ENCODE measurements at regions not wholly inside any gene's neighbourhood (a gene's known extent, or its start where the extent isn't known, plus 50 kb on each side); places are given as distances from the start of the nearest gene placed in this dataset.

DNA sequence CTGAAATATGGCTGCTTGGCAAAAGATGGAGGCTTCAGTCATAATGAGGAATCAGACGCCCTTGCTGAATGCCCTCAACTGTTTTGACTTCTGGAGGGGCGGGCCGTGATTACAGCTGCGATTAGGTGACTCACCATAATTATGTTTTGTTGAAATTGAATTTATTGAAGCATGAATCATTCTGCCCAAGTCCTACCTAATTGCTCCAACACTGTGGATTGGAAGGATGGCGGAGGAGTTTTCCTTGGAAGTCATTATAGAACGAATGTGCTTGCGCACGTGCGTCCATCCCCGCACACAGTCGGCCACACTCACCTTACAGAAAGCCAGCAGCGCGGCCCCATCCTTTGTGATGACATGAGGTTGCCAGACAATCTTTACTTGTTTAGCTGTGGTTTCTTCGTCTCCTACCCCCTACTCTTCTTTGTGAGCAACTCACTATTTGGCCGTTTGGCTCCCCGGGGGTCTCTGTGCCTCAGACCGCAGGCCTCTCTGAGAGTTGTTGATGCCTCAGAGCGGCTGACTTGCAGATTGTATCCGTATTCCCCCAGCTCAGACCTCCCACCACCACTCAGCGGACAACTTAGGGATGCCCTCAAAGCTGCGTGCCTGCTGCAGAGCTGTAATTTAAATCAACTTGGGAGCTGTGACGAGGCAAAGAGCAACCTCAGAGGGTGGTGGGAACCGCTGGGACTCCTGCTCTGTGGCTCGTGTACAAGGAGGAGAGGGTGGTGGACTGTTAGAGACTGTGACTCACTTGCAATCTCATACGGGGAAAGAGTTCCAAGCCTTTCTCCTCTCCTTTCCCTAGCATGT is 513.4 kb downstream of the TNS1 start:
- Histone ChIP-seq H3K4me3 (no peak overlapping the region), H3K27ac (no peak overlapping the region), H3K27me3 (no peaks in the 10 kb centered on the region), H3K36me3 (no peaks in the 10 kb centered on the region), H3K4me1 (no peaks in the 10 kb centered on the region), H3K9me3 (no peaks in the 10 kb centered on the region)
- TF ChIP-seq POLR2A (IDR thresholded peaks at IDR 0.05) (no peak), POLR2AphosphoS5 (IDR thresholded peaks at IDR 0.05) (no peak), CTCF (IDR thresholded peaks at IDR 0.05) (no peak)
- intact Hi-C loops (cut with DNase I; ENCODE audit: low total_unique reads), result no loop called here
- no peak for DNase-seq (ENCODE audit: low spot score in 2 of 2)

DNA sequence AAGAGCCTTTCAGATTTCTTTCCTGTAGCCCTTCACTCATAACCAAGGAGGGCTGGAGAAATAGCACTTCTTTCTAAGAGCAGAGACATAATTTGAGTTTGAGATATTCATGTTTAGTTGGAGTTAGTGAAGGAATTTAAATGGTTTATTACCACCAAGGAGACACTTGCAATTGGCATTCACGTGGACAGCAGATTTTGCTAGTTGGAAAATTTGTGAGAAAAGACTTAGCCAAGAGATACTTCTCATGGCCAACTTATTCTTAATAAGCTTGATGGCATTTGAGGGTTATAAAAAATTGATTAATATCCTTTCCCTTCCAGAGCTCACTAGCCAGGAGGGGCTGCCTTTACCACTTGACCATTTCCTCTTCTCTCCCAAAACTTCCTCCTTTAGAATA is 518.7 kb downstream of the TNS1 start:
- Histone ChIP-seq H3K4me3 (no peak overlapping the region), H3K36me3 (no peaks in the 10 kb centered on the region), H3K27ac (no peak overlapping the region), H3K9me3 (no peaks in the 10 kb centered on the region), H3K27me3 (no peaks in the 10 kb centered on the region), H3K4me1 (no peaks in the 10 kb centered on the region)
- TF ChIP-seq POLR2A (IDR thresholded peaks at IDR 0.05) (no peak), POLR2AphosphoS5 (IDR thresholded peaks at IDR 0.05) (no peak), CTCF (IDR thresholded peaks at IDR 0.05) (no peak)
- intact Hi-C loops (cut with DNase I; ENCODE audit: low total_unique reads), result no loop called here
- DNase-seq (ENCODE audit: low spot score in 2 of 2), result no peak

GRCh38 chr2:217482056-217482710 is 520.6 kb downstream of the TNS1 start:
- TF ChIP-seq POLR2A (IDR thresholded peaks at IDR 0.05), result no peak
- TF ChIP-seq POLR2AphosphoS5 (IDR thresholded peaks at IDR 0.05), result peak in 1 of 3 donors; percentile 79
- Histone ChIP-seq H3K4me3 (no peak overlapping the region), H3K27ac (peak overlapping the region in 1 of 2 donors; percentile 38), H3K9me3 (no peaks in the 10 kb centered on the region), H3K27me3 (no peaks in the 10 kb centered on the region), H3K4me1 (no peaks in the 10 kb centered on the region), H3K36me3 (no peaks in the 10 kb centered on the region)
- intact Hi-C loops (cut with DNase I; ENCODE audit: low total_unique reads), result no loop called here
- no peak for DNase-seq (ENCODE audit: low spot score in 2 of 2)

GRCh38 chr2:217481577-217481976 is 521.2 kb downstream of the TNS1 start:
- H3K27me3 ChIP-seq, result no peaks in the 10 kb centered on the region
- intact Hi-C loops (cut with DNase I; ENCODE audit: low total_unique reads), result no loop called here
- H3K4me3 ChIP-seq, result no peak overlapping the region
- H3K9me3 ChIP-seq, result no peaks in the 10 kb centered on the region
- H3K36me3 ChIP-seq, result no peaks in the 10 kb centered on the region
- no peak for DNase-seq (ENCODE audit: low spot score in 2 of 2)
- TF ChIP-seq POLR2AphosphoS5 (IDR thresholded peaks at IDR 0.05) (no peak), POLR2A (IDR thresholded peaks at IDR 0.05) (no peak), CTCF (IDR thresholded peaks at IDR 0.05) (no peak)
- H3K4me1 ChIP-seq, result no peaks in the 10 kb centered on the region
- peak overlapping the region in 1 of 2 donors; percentile 38 for H3K27ac ChIP-seq

GRCh38 chr2:217479566-217479965 is 523.2 kb downstream of the TNS1 start:
- H3K4me1 ChIP-seq, result no peaks in the 10 kb centered on the region
- H3K36me3 ChIP-seq, result no peaks in the 10 kb centered on the region
- DNase-seq (ENCODE audit: low spot score in 2 of 2), result peak in 1 of 2 donors; percentile 20
- H3K9me3 ChIP-seq, result no peaks in the 10 kb centered on the region
- TF ChIP-seq POLR2AphosphoS5 (IDR thresholded peaks at IDR 0.05) (no peak), CTCF (IDR thresholded peaks at IDR 0.05) (no peak), POLR2A (IDR thresholded peaks at IDR 0.05) (no peak)
- intact Hi-C loops (cut with DNase I; ENCODE audit: low total_unique reads), result no loop called here
- H3K27ac ChIP-seq, result peak overlapping the region; percentile 3 to 66
- H3K27me3 ChIP-seq, result no peaks in the 10 kb centered on the region
- H3K4me3 ChIP-seq, result no peak overlapping the region
